Neutrophil (primary cell): ENCODE measurements at regions not wholly inside any gene's neighbourhood (a gene's known extent, or its start where the extent isn't known, plus 50 kb on each side); places are given as distances from the start of the nearest gene placed in this dataset.

Experiments used
- H3K27ac ChIP-seq: fragments of 200-600 bp; sonication (generic); 2 replicates; pipeline ENCODE4 v1.5.1; 2016; ENCODE audit warnings: mild to moderate bottlenecking, moderate library complexity
- H3K27me3 ChIP-seq: fragments of 200-600 bp; sonication (generic); 2 replicates; pipeline ENCODE4 v1.6.0; 2016; ENCODE audit warnings: mild to moderate bottlenecking
- H3K36me3 ChIP-seq: fragments of 200-600 bp; sonication (generic); 2 replicates; pipeline ENCODE4 v1.5.1; 2017
- H3K4me1 ChIP-seq, 2 experiments: fragments of 200-600 bp in 1 of 2; sonication (generic) in 1 of 2; 1 replicate in 1 of 2; 2 replicates in 1 of 2; pipeline versions ENCODE4 v1.5.1 to v1.6.1; 2013 to 2016; ENCODE audit warnings: low read depth in 1 of 2, low read length in 1 of 2, mild to moderate bottlenecking in 1 of 2, moderate library complexity in 1 of 2; ENCODE audit not compliant: control insufficient read depth in 1 of 2, insufficient read depth in 1 of 2
- H3K4me3 ChIP-seq, 2 experiments: fragments of 200-600 bp in 1 of 2; sonication (generic) in 1 of 2; 1 replicate in 1 of 2; 2 replicates in 1 of 2; pipeline ENCODE4 v1.5.1; 2013 to 2016; ENCODE audit warnings: low read depth in 1 of 2, low read length in 1 of 2, mild to moderate bottlenecking in 1 of 2, moderate library complexity in 1 of 2
- H3K9me3 ChIP-seq: fragments of 200-600 bp; sonication (generic); 2 replicates; pipeline ENCODE4 v1.5.1; 2016
- CTCF ChIP-seq: fragments of 200-600 bp; sonication (generic); IDR thresholded peaks from 2 replicates; pipeline ENCODE4 v1.5.1; 2016; ENCODE audit warnings: antibody characterized with exemption

DNA sequence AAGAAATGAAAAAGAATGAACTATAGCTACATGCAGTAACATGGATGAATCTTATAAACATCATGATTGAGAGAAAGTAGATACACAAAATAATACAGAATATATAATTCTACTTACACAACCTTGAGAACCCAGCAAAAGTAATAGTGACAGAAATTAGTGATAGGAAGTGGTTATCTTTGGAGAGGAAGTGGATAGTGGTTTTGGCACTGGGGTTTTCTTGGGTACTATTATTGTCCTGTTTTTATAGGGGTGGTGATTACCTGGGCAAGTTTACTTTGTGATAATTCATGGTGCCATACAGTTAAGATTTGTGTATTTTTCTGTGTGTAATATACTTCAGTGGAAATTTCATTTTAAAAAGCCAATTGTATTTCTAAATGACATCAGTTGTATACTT, 352.7 kb downstream of the AEBP2 start:
- Histone ChIP-seq H3K27ac (no peak overlapping the region), H3K9me3 (no peaks in the 10 kb centered on the region), H3K4me1 (no peaks in the 10 kb centered on the region), H3K36me3 (no peaks in the 10 kb centered on the region), H3K4me3 (no peak overlapping the region), H3K27me3 (no peaks in the 10 kb centered on the region)
- TF ChIP-seq CTCF: no peak

GRCh38 chr12:19794116-19794515, 354.8 kb downstream of the AEBP2 start:
- no peak for TF ChIP-seq CTCF
- Histone ChIP-seq H3K27me3 (no peaks in the 10 kb centered on the region), H3K4me1 (no peaks in the 10 kb centered on the region), H3K27ac (no peak overlapping the region), H3K4me3 (no peak overlapping the region), H3K36me3 (no peaks in the 10 kb centered on the region), H3K9me3 (no peaks in the 10 kb centered on the region)

DNA sequence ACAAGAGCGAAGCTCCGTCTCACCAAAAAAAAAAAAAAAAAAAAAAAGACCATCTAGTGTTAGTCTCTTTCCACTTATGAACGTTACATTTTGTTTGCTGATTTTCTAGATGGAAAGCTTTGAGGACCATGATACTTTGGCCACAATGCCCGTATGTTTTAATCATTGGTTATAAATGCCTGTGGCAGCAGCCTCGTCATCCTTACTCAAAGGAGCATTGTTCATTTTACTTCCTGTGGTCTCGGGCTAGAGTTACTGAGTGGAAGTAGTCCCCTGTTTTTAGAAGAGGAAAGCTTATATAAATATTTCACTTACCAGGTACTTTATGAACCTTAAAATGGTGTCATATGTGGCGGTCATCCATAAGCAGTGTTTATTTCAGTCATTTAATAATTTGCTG, 359.9 kb downstream of the AEBP2 start:
- TF ChIP-seq CTCF: no peak
- Histone ChIP-seq H3K27me3 (no peaks in the 10 kb centered on the region), H3K9me3 (no peaks in the 10 kb centered on the region), H3K36me3 (no peaks in the 10 kb centered on the region), H3K4me1 (no peaks in the 10 kb centered on the region), H3K27ac (no peak overlapping the region), H3K4me3 (no peak overlapping the region)

DNA sequence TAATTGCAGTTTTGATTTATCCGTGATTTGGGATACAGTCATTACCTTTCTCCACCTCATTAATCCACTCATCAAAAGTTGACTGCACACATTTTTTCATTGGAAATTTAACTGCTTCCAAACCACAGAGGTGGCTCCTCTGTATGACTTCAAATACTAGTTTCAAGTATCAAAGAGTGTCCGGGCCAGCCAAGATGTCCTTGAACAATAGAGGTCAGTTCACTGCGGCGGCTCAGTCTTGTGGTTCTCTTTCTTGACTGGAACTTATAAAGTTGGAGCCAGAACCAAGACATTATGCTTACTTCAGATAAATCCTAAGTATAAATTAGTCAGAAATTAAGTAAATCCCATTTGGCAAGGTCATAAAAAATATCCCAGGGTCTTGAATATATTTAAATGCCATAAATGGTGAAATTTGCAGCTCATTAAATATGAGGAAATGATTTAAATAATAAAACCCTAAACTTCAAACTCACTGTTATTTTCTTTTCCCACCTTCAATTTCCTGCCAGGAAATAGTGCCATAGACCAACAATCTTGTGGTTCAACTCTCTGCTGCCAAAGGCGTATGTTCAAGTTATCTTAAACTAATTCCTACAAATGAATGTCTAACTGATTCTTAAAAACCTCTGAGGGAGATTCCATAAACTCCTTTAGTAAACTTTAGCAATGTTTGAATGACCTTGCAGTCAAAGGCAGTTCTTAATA, 360.8 kb downstream of the AEBP2 start:
- no peaks in the 10 kb centered on the region for H3K4me1 ChIP-seq
- H3K9me3 ChIP-seq: no peaks in the 10 kb centered on the region
- no peak overlapping the region for H3K4me3 ChIP-seq
- H3K27ac ChIP-seq: no peak overlapping the region
- H3K36me3 ChIP-seq: no peaks in the 10 kb centered on the region
- no peaks in the 10 kb centered on the region for H3K27me3 ChIP-seq
- TF ChIP-seq CTCF: no peak

GRCh38 chr12:19800884-19801283, 361.6 kb downstream of the AEBP2 start:
- Histone ChIP-seq H3K4me3 (no peak overlapping the region), H3K27ac (no peak overlapping the region), H3K4me1 (no peaks in the 10 kb centered on the region), H3K9me3 (no peaks in the 10 kb centered on the region), H3K36me3 (no peaks in the 10 kb centered on the region), H3K27me3 (no peaks in the 10 kb centered on the region)
- no peak for TF ChIP-seq CTCF
